ENCODE measurements at regions not wholly inside any gene's neighbourhood (a gene's known extent, or its start where the extent isn't known, plus 50 kb on each side); places are given as distances from the start of the nearest gene placed in this dataset.

DNA sequence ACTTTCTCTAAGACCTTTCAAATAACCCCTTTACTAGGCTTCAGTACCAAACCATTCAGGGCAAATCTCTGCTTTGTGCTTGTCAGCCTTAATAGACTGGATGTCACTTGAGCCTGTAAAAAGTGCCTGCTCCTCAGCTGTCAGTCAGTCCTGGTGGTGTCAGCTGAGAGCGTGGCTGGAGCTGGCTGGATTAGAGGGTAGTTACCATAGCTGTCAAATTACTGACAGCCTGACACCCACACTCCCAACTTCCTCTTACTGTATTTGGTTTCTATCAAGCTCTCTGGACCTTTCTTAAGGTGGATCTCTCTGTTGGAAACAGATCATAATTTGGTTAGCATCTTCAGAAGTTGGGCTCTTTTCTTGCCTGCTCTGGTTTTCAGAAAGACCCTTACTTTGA lies 371.4 kb upstream of the ATP5MC3 start:
- Histone ChIP-seq H2AFZ (ENCODE audit: low read depth, low read length) (no peak overlapping the region), H3K27me3 (ENCODE audit: control insufficient read depth in 2 of 2, insufficient read depth in 2 of 2, low read length in 2 of 2) (no peaks in the 10 kb centered on the region), H3K4me2 (ENCODE audit: insufficient read depth, low read length) (no peak overlapping the region), H3K79me2 (ENCODE audit: control insufficient read depth, insufficient read depth, low read length) (no peaks in the 10 kb centered on the region), H3K27ac (ENCODE audit: insufficient read depth, low read depth, low read length) (no peak overlapping the region), H3K4me1 (ENCODE audit: control insufficient read depth, extremely low read depth, insufficient read depth, low read length) (no peaks in the 10 kb centered on the region), H3K4me3 (replicated peaks in 1 of 3; ENCODE audit: insufficient read depth in 1 of 3, low read depth in 1 of 3, low read length in 3 of 3) (no peak overlapping the region), H3K36me3 (ENCODE audit: control insufficient read depth in 2 of 2, extremely low read depth in 1 of 2, insufficient read depth in 2 of 2, low read length in 2 of 2) (no peaks in the 10 kb centered on the region), H3K9ac (replicated peaks; ENCODE audit: extremely low read depth, insufficient read depth, low read length) (no peak overlapping the region), H4K20me1 (replicated peaks; ENCODE audit: control insufficient read depth, extremely low read depth, insufficient read depth, low read length) (no peaks in the 10 kb centered on the region), H3K9me1 (replicated peaks; ENCODE audit: control insufficient read depth, extremely low read depth, insufficient read depth, low read length) (no peaks in the 10 kb centered on the region), H3K9me3 (replicated peaks; ENCODE audit: control insufficient read depth, insufficient read depth, low read length) (no peaks in the 10 kb centered on the region)
- intact Hi-C loops (cut with micrococcal nuclease) = no loop called here
- CTCF ChIA-PET = no interaction called here
- no peak for DNase-seq (ENCODE audit: low read depth, low spot score)
- no peak for FAIRE-seq
- TF ChIP-seq FOS (IDR thresholded peaks at IDR 0.05; ENCODE audit: borderline replicate concordance, insufficient read depth, low read length) (no peak), JUN (IDR thresholded peaks at IDR 0.05; ENCODE audit: borderline replicate concordance, insufficient read depth, insufficient read length, low read depth) (no peak)
- dilution Hi-C loops (cut with MboI; ENCODE audit: extremely low pct_ligation_motif_present, low sequenced_read_pairs) = no loop called here
- BruUV-seq (replicated peaks) = no TSS peak
- POLR2A ChIA-PET = no interaction called here

DNA sequence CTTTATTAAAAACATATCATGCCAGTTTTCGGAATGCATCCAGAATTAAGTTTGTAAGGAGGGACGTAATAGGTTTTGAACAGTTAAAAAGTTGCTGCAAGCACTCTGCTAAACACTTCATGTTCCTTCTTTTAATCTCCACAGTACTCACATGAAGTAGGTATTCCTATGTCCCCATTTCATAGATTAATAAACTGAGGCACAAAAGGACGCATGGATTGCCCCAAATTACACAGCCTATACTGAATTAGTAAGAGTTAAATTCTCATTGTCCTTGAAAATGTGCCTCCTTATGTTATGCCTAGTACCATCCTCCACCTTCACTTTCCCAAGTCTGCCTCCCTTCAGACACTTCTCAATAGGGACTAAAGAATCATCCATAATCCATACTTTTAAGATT lies 358.9 kb upstream of the ATP5MC3 start:
- BruUV-seq (replicated peaks) = no TSS peak
- Histone ChIP-seq H3K4me3 (replicated peaks in 1 of 3; ENCODE audit: insufficient read depth in 1 of 3, low read depth in 1 of 3, low read length in 3 of 3) (no peak overlapping the region), H3K36me3 (ENCODE audit: control insufficient read depth in 2 of 2, extremely low read depth in 1 of 2, insufficient read depth in 2 of 2, low read length in 2 of 2) (no peaks in the 10 kb centered on the region), H3K9me1 (replicated peaks; ENCODE audit: control insufficient read depth, extremely low read depth, insufficient read depth, low read length) (no peaks in the 10 kb centered on the region), H3K9me3 (replicated peaks; ENCODE audit: control insufficient read depth, insufficient read depth, low read length) (no peaks in the 10 kb centered on the region), H2AFZ (ENCODE audit: low read depth, low read length) (no peak overlapping the region), H3K27ac (ENCODE audit: insufficient read depth, low read depth, low read length) (no peak overlapping the region), H3K27me3 (ENCODE audit: control insufficient read depth in 2 of 2, insufficient read depth in 2 of 2, low read length in 2 of 2) (no peaks in the 10 kb centered on the region), H3K4me1 (ENCODE audit: control insufficient read depth, extremely low read depth, insufficient read depth, low read length) (no peaks in the 10 kb centered on the region), H4K20me1 (replicated peaks; ENCODE audit: control insufficient read depth, extremely low read depth, insufficient read depth, low read length) (no peaks in the 10 kb centered on the region), H3K4me2 (ENCODE audit: insufficient read depth, low read length) (no peak overlapping the region), H3K79me2 (ENCODE audit: control insufficient read depth, insufficient read depth, low read length) (no peaks in the 10 kb centered on the region), H3K9ac (replicated peaks; ENCODE audit: extremely low read depth, insufficient read depth, low read length) (no peak overlapping the region)
- ChIA-PET CTCF (interaction anchor here (0.7 kb wide), 1 partner anchor 760 kb away, joined by 3 read pairs; no protein-coding TSS in a partner anchor), POLR2A (no interaction called here)
- dilution Hi-C loops (cut with MboI; ENCODE audit: extremely low pct_ligation_motif_present, low sequenced_read_pairs) (no loop called here), intact Hi-C loops (cut with micrococcal nuclease) (no loop called here)
- DNase-seq (ENCODE audit: low read depth, low spot score) (no peak), FAIRE-seq (no peak)
- no peak for TF ChIP-seq FOS (IDR thresholded peaks at IDR 0.05; ENCODE audit: borderline replicate concordance, insufficient read depth, low read length)

Data from endothelial cell of umbilical vein (primary cell).